Left ventricle myocardium inferior (tissue), 1 donor: ENCODE measurements at regions not wholly inside any gene's neighbourhood (a gene's known extent, or its start where the extent isn't known, plus 50 kb on each side); places are given as distances from the start of the nearest gene placed in this dataset.

Source experiments
- DNase-seq: peaks from one replicate; pipeline ENCODE4 v3.0.0-alpha.2; 2020
- H3K27ac ChIP-seq: fragments of 200-600 bp; replicated peaks from 2 replicates; pipeline ENCODE4 v1.8.0; 2021
- H3K27me3 ChIP-seq: fragments of 200-600 bp; 2 replicates; pipeline ENCODE4 v1.8.0; 2021; ENCODE audit warnings: low read depth
- H3K36me3 ChIP-seq: fragments of 200-600 bp; 2 replicates; pipeline ENCODE4 v1.8.0; 2021
- H3K4me1 ChIP-seq: fragments of 200-600 bp; 2 replicates; pipeline ENCODE4 v1.8.0; 2021
- H3K4me3 ChIP-seq: fragments of 200-600 bp; 2 replicates; pipeline ENCODE4 v1.8.0; 2021; ENCODE audit warnings: mild to moderate bottlenecking, moderate library complexity
- H3K9me3 ChIP-seq: fragments of 200-600 bp; replicated peaks from 2 replicates; pipeline ENCODE4 v1.8.0; 2021
- CTCF ChIP-seq: fragments of 200-600 bp; IDR thresholded peaks from 2 replicates; pipeline ENCODE4 v1.8.0; 2021; ENCODE audit warnings: antibody characterized with exemption, mild to moderate bottlenecking, borderline replicate concordance
- intact Hi-C: fragments of 100-400 bp; cut with micrococcal nuclease; formaldehyde crosslinking; loops from one replicate; pipeline ENCODE4 v1.11.0; 2022
- donor health status: DM: no; HTN: yes; CAD: no; lungs with severe emphysema.

GRCh38 chr12:115341442-115341841 is 657.5 kb upstream of the TBX3 start:
- Histone ChIP-seq H3K4me1 (peaks cover 15% of the 10 kb centered on the region), H3K27ac (peak overlapping the region; percentile 58), H3K4me3 (no peak overlapping the region), H3K9me3 (peaks cover 19% of the 10 kb centered on the region), H3K36me3 (no peaks in the 10 kb centered on the region), H3K27me3 (no peaks in the 10 kb centered on the region)
- no peak for TF ChIP-seq CTCF
- intact Hi-C loops = no loop called here
- peak; percentile 53 for DNase-seq

- peak overlapping the region; percentile 70 for H3K27ac ChIP-seq
- H3K4me3 ChIP-seq = no peak overlapping the region
- intact Hi-C loops = no loop called here
- peaks cover 21% of the 10 kb centered on the region for H3K27me3 ChIP-seq
- TF ChIP-seq CTCF = no peak
- H3K4me1 ChIP-seq = peaks cover 35% of the 10 kb centered on the region
- peaks cover 19% of the 10 kb centered on the region for H3K9me3 ChIP-seq
- H3K36me3 ChIP-seq = no peaks in the 10 kb centered on the region
- DNase-seq = no peak
Observed at GRCh38 chr12:115338566-115339294, 654.8 kb upstream of the TBX3 start.

- Histone ChIP-seq H3K27me3 (peaks cover 29% of the 10 kb centered on the region), H3K4me3 (no peak overlapping the region), H3K4me1 (peaks cover 35% of the 10 kb centered on the region), H3K36me3 (no peaks in the 10 kb centered on the region), H3K9me3 (peaks cover 12% of the 10 kb centered on the region), H3K27ac (peak overlapping the region; percentile 70)
- intact Hi-C loops = no loop called here
- peak; percentile 16 for DNase-seq
- no peak for TF ChIP-seq CTCF
Observed at GRCh38 chr12:115337693-115338543, 653.9 kb upstream of the TBX3 start.

- Histone ChIP-seq H3K9me3 (peaks cover 3% of the 10 kb centered on the region), H3K27me3 (peaks cover 31% of the 10 kb centered on the region), H3K4me3 (peak overlapping the region; percentile 18), H3K4me1 (peaks cover 35% of the 10 kb centered on the region), H3K36me3 (no peaks in the 10 kb centered on the region), H3K27ac (peak overlapping the region; percentile 69)
- TF ChIP-seq CTCF = no peak
- DNase-seq = no peak
- intact Hi-C loops = no loop called here
Observed at GRCh38 chr12:115336506-115336905, 652.5 kb upstream of the TBX3 start.

- no peak for TF ChIP-seq CTCF
- H3K27me3 ChIP-seq = peaks cover 33% of the 10 kb centered on the region
- intact Hi-C loops = no loop called here
- no peaks in the 10 kb centered on the region for H3K36me3 ChIP-seq
- H3K4me1 ChIP-seq = peaks cover 35% of the 10 kb centered on the region
- H3K9me3 ChIP-seq = peaks cover 3% of the 10 kb centered on the region
- DNase-seq = peak; percentile 36
- H3K4me3 ChIP-seq = peak overlapping the region; percentile 18
- peak overlapping the region; percentile 69 for H3K27ac ChIP-seq
Observed at GRCh38 chr12:115335594-115335993, 651.6 kb upstream of the TBX3 start.
